Karpas-422 (cell line): ENCODE measurements at regions not wholly inside any gene's neighbourhood (a gene's known extent, or its start where the extent isn't known, plus 50 kb on each side); places are given as distances from the start of the nearest gene placed in this dataset.

Source experiments
- DNase-seq: peaks from one replicate; pipeline ENCODE4 v3.0.0-alpha.2; 2015
- H2AFZ ChIP-seq: fragments of 200-600 bp; sonication (generic); 2 replicates; pipeline ENCODE4 v1.6.1; 2014; ENCODE audit warnings: antibody characterized with exemption, low read length, mixed read lengths
- H3K27ac ChIP-seq: fragments of 200-600 bp; sonication (generic); 2 replicates; pipeline ENCODE4 v1.5.1; 2014; ENCODE audit warnings: mild to moderate bottlenecking, low read length, moderate library complexity
- H3K27me3 ChIP-seq: fragments of 200-600 bp; sonication (generic); 2 replicates; pipeline ENCODE4 v1.6.1; 2014; ENCODE audit warnings: low read length, mixed read lengths
- H3K36me3 ChIP-seq: fragments of 200-600 bp; sonication (generic); 2 replicates; pipeline ENCODE4 v1.6.1; 2014; ENCODE audit warnings: low read length, mixed read lengths; ENCODE audit not compliant: insufficient read depth
- H3K4me1 ChIP-seq: fragments of 200-600 bp; sonication (generic); 2 replicates; pipeline ENCODE4 v1.6.1; 2014; ENCODE audit warnings: mild to moderate bottlenecking, low read length, mixed read lengths
- H3K4me2 ChIP-seq: fragments of 200-600 bp; sonication (generic); 2 replicates; pipeline ENCODE4 v1.6.1; 2014; ENCODE audit warnings: low read length, low read depth, mild to moderate bottlenecking; ENCODE audit not compliant: poor library complexity, severe bottlenecking
- H3K4me3 ChIP-seq: fragments of 200-600 bp; sonication (generic); 2 replicates; pipeline ENCODE4 v1.5.1; 2014; ENCODE audit warnings: mild to moderate bottlenecking, antibody characterized with exemption, low read length, mixed read lengths
- H3K79me2 ChIP-seq: fragments of 200-600 bp; sonication (generic); 2 replicates; pipeline ENCODE4 v1.6.1; 2014; ENCODE audit warnings: mild to moderate bottlenecking, low read length, mixed read lengths
- H3K9ac ChIP-seq: fragments of 200-600 bp; sonication (generic); 2 replicates; pipeline ENCODE4 v1.6.0; 2014; ENCODE audit warnings: low read length
- H3K9me2 ChIP-seq: fragments of 200-600 bp; sonication (generic), shearing (Covaris generic); replicated peaks from 2 replicates; pipeline ENCODE4 v1.6.0; 2014; ENCODE audit warnings: mild to moderate bottlenecking, low read length, moderate library complexity; ENCODE audit not compliant: insufficient read depth
- H3K9me3 ChIP-seq: fragments of 300-700, 200-600 bp; sonication (generic); 2 replicates; pipeline ENCODE4 v1.6.1; 2014; ENCODE audit warnings: low read length, mixed read lengths
- H4K20me1 ChIP-seq: fragments of 200-600 bp; sonication (generic); 2 replicates; pipeline ENCODE4 v1.6.1; 2014; ENCODE audit warnings: mild to moderate bottlenecking, antibody characterized with exemption, low read length, low read depth; ENCODE audit not compliant: insufficient read depth

GRCh38 chr11:29208117-29208516 is 808.7 kb downstream of the KCNA4 start:
- no peaks in the 10 kb centered on the region for H3K9me2 ChIP-seq
- no peaks in the 10 kb centered on the region for H3K79me2 ChIP-seq
- H3K27ac ChIP-seq = no peak overlapping the region
- H3K4me2 ChIP-seq = no peak overlapping the region
- H4K20me1 ChIP-seq = no peaks in the 10 kb centered on the region
- H3K4me3 ChIP-seq = no peak overlapping the region
- no peaks in the 10 kb centered on the region for H3K36me3 ChIP-seq
- no peak overlapping the region for H2AFZ ChIP-seq
- no peaks in the 10 kb centered on the region for H3K4me1 ChIP-seq
- no peak overlapping the region for H3K9ac ChIP-seq
- no peaks in the 10 kb centered on the region for H3K27me3 ChIP-seq
- DNase-seq = no peak
- no peaks in the 10 kb centered on the region for H3K9me3 ChIP-seq

GRCh38 chr11:29200791-29201562 is 815.9 kb downstream of the KCNA4 start:
- H3K9ac ChIP-seq = no peak overlapping the region
- no peak overlapping the region for H3K4me2 ChIP-seq

GRCh38 chr11:29190313-29190712 is 826.5 kb downstream of the KCNA4 start:
- no peaks in the 10 kb centered on the region for H4K20me1 ChIP-seq
- H3K27me3 ChIP-seq = no peaks in the 10 kb centered on the region
- H3K4me1 ChIP-seq = no peaks in the 10 kb centered on the region
- no peak overlapping the region for H3K9ac ChIP-seq
- H3K9me3 ChIP-seq = no peaks in the 10 kb centered on the region
- H3K79me2 ChIP-seq = no peaks in the 10 kb centered on the region
- H3K27ac ChIP-seq = no peak overlapping the region
- no peak for DNase-seq
- H2AFZ ChIP-seq = no peak overlapping the region
- H3K4me3 ChIP-seq = no peak overlapping the region
- H3K36me3 ChIP-seq = no peaks in the 10 kb centered on the region
- no peaks in the 10 kb centered on the region for H3K9me2 ChIP-seq
- H3K4me2 ChIP-seq = no peak overlapping the region

More at GRCh38 chr11:29200791-29201562, 815.9 kb downstream of the KCNA4 start:
- DNase-seq = no peak
- no peaks in the 10 kb centered on the region for H3K4me1 ChIP-seq
- no peak overlapping the region for H3K4me3 ChIP-seq
- H3K9me3 ChIP-seq = no peaks in the 10 kb centered on the region
- H3K27me3 ChIP-seq = no peaks in the 10 kb centered on the region
- no peak overlapping the region for H3K27ac ChIP-seq
- no peaks in the 10 kb centered on the region for H3K36me3 ChIP-seq
- no peaks in the 10 kb centered on the region for H3K79me2 ChIP-seq
- no peaks in the 10 kb centered on the region for H3K9me2 ChIP-seq
- no peak overlapping the region for H2AFZ ChIP-seq
- H4K20me1 ChIP-seq = no peaks in the 10 kb centered on the region

GRCh38 chr11:29187215-29187614 is 829.6 kb downstream of the KCNA4 start:
- DNase-seq = no peak

GRCh38 chr11:29184939-29185890 is 831.6 kb downstream of the KCNA4 start:
- Histone ChIP-seq H3K9me2 (peaks cover 2% of the 10 kb centered on the region; the same call in 1 of the 2 replicates), H2AFZ (no peak overlapping the region), H3K9me3 (no peaks in the 10 kb centered on the region), H3K27me3 (no peaks in the 10 kb centered on the region), H3K27ac (no peak overlapping the region), H4K20me1 (no peaks in the 10 kb centered on the region), H3K4me3 (no peak overlapping the region), H3K36me3 (no peaks in the 10 kb centered on the region), H3K4me2 (no peak overlapping the region), H3K9ac (no peak overlapping the region), H3K79me2 (no peaks in the 10 kb centered on the region), H3K4me1 (no peaks in the 10 kb centered on the region)
- DNase-seq = no peak

More at GRCh38 chr11:29187215-29187614, 829.6 kb downstream of the KCNA4 start:
- Histone ChIP-seq H3K9me2 (peaks cover 2% of the 10 kb centered on the region; the same call in 1 of the 2 replicates), H3K4me2 (no peak overlapping the region), H3K36me3 (no peaks in the 10 kb centered on the region), H3K9ac (no peak overlapping the region), H3K4me3 (no peak overlapping the region), H3K9me3 (no peaks in the 10 kb centered on the region), H3K4me1 (no peaks in the 10 kb centered on the region), H2AFZ (no peak overlapping the region), H3K27me3 (no peaks in the 10 kb centered on the region), H3K27ac (no peak overlapping the region), H4K20me1 (no peaks in the 10 kb centered on the region), H3K79me2 (no peaks in the 10 kb centered on the region)

- Histone ChIP-seq H3K9ac (no peak overlapping the region), H3K79me2 (no peaks in the 10 kb centered on the region), H3K9me3 (no peaks in the 10 kb centered on the region), H3K4me1 (no peaks in the 10 kb centered on the region), H3K27me3 (no peaks in the 10 kb centered on the region), H2AFZ (no peak overlapping the region), H3K27ac (no peak overlapping the region), H3K4me3 (no peak overlapping the region), H3K9me2 (peaks cover 2% of the 10 kb centered on the region; the same call in 1 of the 2 replicates), H3K36me3 (no peaks in the 10 kb centered on the region), H4K20me1 (no peaks in the 10 kb centered on the region), H3K4me2 (no peak overlapping the region)
- no peak for DNase-seq
Observed at GRCh38 chr11:29183301-29183700, 833.5 kb downstream of the KCNA4 start.

GRCh38 chr11:29173660-29174062 is 843.2 kb downstream of the KCNA4 start:
- Histone ChIP-seq H3K9ac (no peak overlapping the region), H3K27ac (no peak overlapping the region)

GRCh38 chr11:29171360-29171950 is 845.4 kb downstream of the KCNA4 start:
- Histone ChIP-seq H4K20me1 (no peaks in the 10 kb centered on the region), H3K4me3 (no peak overlapping the region), H3K4me1 (no peaks in the 10 kb centered on the region), H2AFZ (no peak overlapping the region), H3K36me3 (no peaks in the 10 kb centered on the region), H3K9me2 (no peaks in the 10 kb centered on the region), H3K9ac (no peak overlapping the region), H3K27ac (no peak overlapping the region), H3K9me3 (no peaks in the 10 kb centered on the region), H3K79me2 (no peaks in the 10 kb centered on the region), H3K27me3 (no peaks in the 10 kb centered on the region), H3K4me2 (no peak overlapping the region)
- no peak for DNase-seq

More at GRCh38 chr11:29173660-29174062, 843.2 kb downstream of the KCNA4 start:
- H4K20me1 ChIP-seq = no peaks in the 10 kb centered on the region
- H3K9me2 ChIP-seq = no peaks in the 10 kb centered on the region
- H3K79me2 ChIP-seq = no peaks in the 10 kb centered on the region
- no peak overlapping the region for H3K4me3 ChIP-seq
- no peak overlapping the region for H2AFZ ChIP-seq
- H3K9me3 ChIP-seq = no peaks in the 10 kb centered on the region
- no peak overlapping the region for H3K4me2 ChIP-seq
- H3K36me3 ChIP-seq = no peaks in the 10 kb centered on the region
- no peaks in the 10 kb centered on the region for H3K4me1 ChIP-seq
- H3K27me3 ChIP-seq = no peaks in the 10 kb centered on the region
- DNase-seq = no peak
